ENCODE measurements at regions not wholly inside any gene's neighbourhood (a gene's known extent, or its start where the extent isn't known, plus 50 kb on each side); places are given as distances from the start of the nearest gene placed in this dataset.

DNA sequence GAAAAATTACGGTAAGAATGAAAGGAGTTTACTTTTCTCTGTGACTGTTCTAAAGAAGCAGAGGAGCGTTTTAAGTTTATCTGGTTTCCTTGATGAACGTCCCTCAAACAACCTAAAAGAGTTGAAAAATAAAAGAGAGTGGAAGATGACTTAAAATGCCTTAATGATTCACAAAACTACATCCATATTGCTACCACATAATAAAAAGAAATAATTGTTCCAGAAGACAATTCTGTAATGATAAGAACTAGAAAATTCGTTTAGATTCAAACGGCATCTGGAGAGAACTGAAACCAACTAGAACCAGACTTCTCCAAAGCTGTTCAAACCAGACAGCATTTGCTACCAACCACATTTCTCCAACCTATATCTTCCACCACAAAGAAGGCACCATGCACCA lies 68.1 kb downstream of the TEKT4 start:
- no peak overlapping the region for H2BK5ac ChIP-seq (ENCODE audit: low read depth, low read length, poor library complexity)
- no peak overlapping the region for H3K4me3 ChIP-seq (ENCODE audit: low read depth, low read length)
- no peak overlapping the region for H2AK5ac ChIP-seq (ENCODE audit: low read length)
- no peaks in the 10 kb centered on the region for H3K4me1 ChIP-seq (ENCODE audit: control insufficient read depth in 1 of 2, insufficient read depth in 2 of 2, low read length in 2 of 2)
- no peak overlapping the region for H3K4me2 ChIP-seq (ENCODE audit: low read length)
- no peaks in the 10 kb centered on the region for H3K36me3 ChIP-seq (ENCODE audit: control insufficient read depth in 1 of 2, insufficient read depth in 2 of 2, low read length in 2 of 2)
- no peaks in the 10 kb centered on the region for H3K79me1 ChIP-seq (ENCODE audit: low read length)
- H3K9ac ChIP-seq (ENCODE audit: low read length): no peak overlapping the region
- WGBS (ENCODE audit: extremely low coverage, insufficient coverage, insufficient read length): no CpG with 5 or more reads among the region's 5 CpGs
- no peak overlapping the region for H4K12ac ChIP-seq (ENCODE audit: low read depth, low read length)
- no peak overlapping the region for H4K8ac ChIP-seq (ENCODE audit: low read depth, low read length)
- H3K79me2 ChIP-seq (ENCODE audit: control insufficient read depth, insufficient read depth, low read length, poor library complexity): no peaks in the 10 kb centered on the region
- no peak overlapping the region for H3K27ac ChIP-seq (ENCODE audit: low read depth, low read length)
- H2BK120ac ChIP-seq (ENCODE audit: insufficient read depth, low read length, poor library complexity): no peak overlapping the region
- no peaks in the 10 kb centered on the region for H3K9me3 ChIP-seq (ENCODE audit: insufficient read depth, low read depth, low read length)
- no peak overlapping the region for H2AFZ ChIP-seq (ENCODE audit: insufficient read depth, low read length, poor library complexity)
- no peak overlapping the region for H3K18ac ChIP-seq (ENCODE audit: low read length)
- H3K27me3 ChIP-seq (ENCODE audit: insufficient read depth, low read length): no peaks in the 10 kb centered on the region
- no peak overlapping the region for H2BK12ac ChIP-seq (ENCODE audit: low read length)
- H3K23ac ChIP-seq (ENCODE audit: low read length): no peak overlapping the region
- no peak for DNase-seq
- H4K91ac ChIP-seq (ENCODE audit: low read depth, low read length): no peak overlapping the region
- H3K14ac ChIP-seq (ENCODE audit: low read length): no peak overlapping the region
- H3K4ac ChIP-seq (ENCODE audit: low read depth, low read length): no peak overlapping the region

DNA sequence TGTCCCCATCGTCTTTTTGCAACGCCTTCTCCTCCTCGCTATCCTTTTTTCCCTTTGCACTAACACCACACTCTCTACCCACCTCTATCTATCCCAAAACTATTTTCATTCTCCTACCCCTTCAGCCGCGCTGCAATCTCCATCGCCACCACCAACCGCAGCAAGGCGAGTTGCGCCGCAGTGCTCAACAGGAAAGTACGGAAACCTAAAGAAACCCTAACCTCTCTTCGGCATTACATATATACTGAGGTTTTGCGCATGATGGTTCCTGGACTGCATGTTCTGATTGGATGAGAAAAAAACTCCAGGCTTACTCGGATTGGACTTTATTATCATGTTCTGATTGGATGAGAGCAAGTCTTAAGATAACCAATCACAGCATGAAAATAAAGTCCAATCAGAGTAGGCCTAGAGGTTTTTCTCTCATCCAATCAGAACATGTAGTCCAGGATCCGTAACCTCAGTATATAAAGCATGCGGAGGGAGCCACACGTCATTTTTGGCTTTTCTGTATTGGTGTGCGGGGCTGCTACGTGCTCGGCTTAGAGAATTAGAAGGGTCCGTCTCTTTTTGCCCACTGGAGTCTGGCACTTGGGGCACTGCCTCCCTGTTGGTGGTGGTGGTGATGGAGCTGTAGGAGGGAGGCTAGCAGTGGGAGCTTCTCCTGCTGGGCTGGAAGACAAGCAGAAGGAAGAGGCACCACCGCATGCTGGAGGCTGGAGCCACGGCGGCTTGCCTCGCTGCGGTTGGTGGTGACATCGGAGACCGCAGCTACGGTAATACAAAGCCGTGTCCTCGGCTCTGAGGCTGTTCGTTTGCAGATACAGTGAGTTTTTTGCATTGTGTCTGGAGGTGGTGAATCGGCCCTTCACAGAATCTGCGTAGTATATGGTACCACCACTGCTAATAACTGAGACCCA lies 76.1 kb downstream of the TEKT4 start:
- Histone ChIP-seq H3K79me2 (ENCODE audit: control insufficient read depth, insufficient read depth, low read length, poor library complexity) (no peaks in the 10 kb centered on the region), H2AK5ac (ENCODE audit: low read length) (no peak overlapping the region), H3K4me2 (ENCODE audit: low read length) (no peak overlapping the region), H3K9ac (ENCODE audit: low read length) (no peak overlapping the region), H2AFZ (ENCODE audit: insufficient read depth, low read length, poor library complexity) (no peak overlapping the region), H3K23ac (ENCODE audit: low read length) (no peak overlapping the region), H3K14ac (ENCODE audit: low read length) (no peak overlapping the region), H3K27ac (ENCODE audit: low read depth, low read length) (no peak overlapping the region), H2BK5ac (ENCODE audit: low read depth, low read length, poor library complexity) (no peak overlapping the region), H4K12ac (ENCODE audit: low read depth, low read length) (no peak overlapping the region), H3K4me1 (ENCODE audit: control insufficient read depth in 1 of 2, insufficient read depth in 2 of 2, low read length in 2 of 2) (no peaks in the 10 kb centered on the region), H3K27me3 (ENCODE audit: insufficient read depth, low read length) (no peaks in the 10 kb centered on the region), H3K9me3 (ENCODE audit: insufficient read depth, low read depth, low read length) (peaks cover 7% of the 10 kb centered on the region), H2BK12ac (ENCODE audit: low read length) (no peak overlapping the region), H3K36me3 (ENCODE audit: control insufficient read depth in 1 of 2, insufficient read depth in 2 of 2, low read length in 2 of 2) (no peaks in the 10 kb centered on the region), H4K8ac (ENCODE audit: low read depth, low read length) (no peak overlapping the region), H3K4me3 (ENCODE audit: low read depth, low read length) (no peak overlapping the region), H3K79me1 (ENCODE audit: low read length) (no peaks in the 10 kb centered on the region), H3K18ac (ENCODE audit: low read length) (no peak overlapping the region), H3K4ac (ENCODE audit: low read depth, low read length) (no peak overlapping the region), H4K91ac (ENCODE audit: low read depth, low read length) (no peak overlapping the region), H2BK120ac (ENCODE audit: insufficient read depth, low read length, poor library complexity) (no peak overlapping the region)
- no peak for DNase-seq
- 100% methylated on average over 5 of the region's 34 CpGs for WGBS (ENCODE audit: extremely low coverage, insufficient coverage, insufficient read length)

DNA sequence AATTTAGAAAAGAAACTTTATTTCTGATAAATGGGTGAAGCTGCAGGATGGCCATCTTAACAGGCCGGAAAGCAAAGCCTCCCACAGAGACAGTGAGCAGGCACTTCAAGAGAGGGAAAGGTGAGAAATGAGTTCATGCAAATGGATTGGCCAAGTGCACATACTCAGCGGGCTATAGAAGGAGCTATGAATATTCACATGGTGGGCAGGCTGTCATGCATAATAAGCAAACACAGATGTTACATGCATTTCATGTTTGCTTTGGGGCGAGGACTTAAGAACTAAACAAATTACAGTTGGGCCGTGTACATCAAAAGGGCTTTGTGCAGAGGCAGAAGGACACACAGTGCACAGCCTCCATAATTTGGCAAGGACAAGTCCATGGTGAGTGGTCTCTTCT lies 69.8 kb upstream of the MAL start:
- no peak overlapping the region for H2AK5ac ChIP-seq (ENCODE audit: low read length)

DNA sequence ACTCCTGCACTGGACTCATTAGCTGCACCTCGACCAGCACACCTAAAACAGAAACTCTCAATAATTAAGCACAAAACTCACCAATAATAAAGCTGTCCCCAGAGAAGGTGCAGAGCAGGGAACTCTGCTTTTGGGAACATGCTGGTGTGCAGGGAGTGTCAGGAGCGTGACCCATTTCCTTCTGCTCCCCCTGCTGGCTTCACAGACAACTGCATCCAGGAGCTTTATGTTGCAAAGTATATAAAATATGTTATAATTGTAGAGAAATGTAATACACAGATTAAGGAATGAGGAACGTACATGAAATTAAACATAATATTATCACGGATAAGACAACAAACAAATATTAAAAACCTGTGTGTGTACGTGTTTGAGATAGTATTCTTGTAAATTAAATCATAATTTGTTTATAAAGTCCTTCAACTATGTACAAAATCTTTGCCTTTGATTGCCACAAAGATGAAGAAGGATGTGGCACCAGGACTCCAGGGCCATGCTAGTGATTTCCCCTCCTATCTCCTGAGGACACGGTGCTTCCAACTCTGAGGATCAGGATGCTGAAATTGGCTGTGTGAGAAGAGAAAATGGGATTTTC lies 68.6 kb upstream of the MAL start:
- H4K12ac ChIP-seq (ENCODE audit: low read depth, low read length): no peak overlapping the region
- no peak overlapping the region for H3K23ac ChIP-seq (ENCODE audit: low read length)
- no CpG with 5 or more reads among the region's 6 CpGs for WGBS (ENCODE audit: extremely low coverage, insufficient coverage, insufficient read length)
- no peak overlapping the region for H3K9ac ChIP-seq (ENCODE audit: low read length)
- H3K27me3 ChIP-seq (ENCODE audit: insufficient read depth, low read length): no peaks in the 10 kb centered on the region
- H3K4me3 ChIP-seq (ENCODE audit: low read depth, low read length): no peak overlapping the region
- no peak overlapping the region for H2BK5ac ChIP-seq (ENCODE audit: low read depth, low read length, poor library complexity)
- no peak overlapping the region for H2AFZ ChIP-seq (ENCODE audit: insufficient read depth, low read length, poor library complexity)
- no peak overlapping the region for H4K91ac ChIP-seq (ENCODE audit: low read depth, low read length)
- H3K4ac ChIP-seq (ENCODE audit: low read depth, low read length): no peak overlapping the region
- H3K4me1 ChIP-seq (ENCODE audit: control insufficient read depth in 1 of 2, insufficient read depth in 2 of 2, low read length in 2 of 2): no peaks in the 10 kb centered on the region
- H2BK120ac ChIP-seq (ENCODE audit: insufficient read depth, low read length, poor library complexity): no peak overlapping the region
- no peak overlapping the region for H3K4me2 ChIP-seq (ENCODE audit: low read length)
- H3K79me1 ChIP-seq (ENCODE audit: low read length): no peaks in the 10 kb centered on the region
- no peak overlapping the region for H2BK12ac ChIP-seq (ENCODE audit: low read length)
- peaks cover 7% of the 10 kb centered on the region for H3K9me3 ChIP-seq (ENCODE audit: insufficient read depth, low read depth, low read length)
- H4K8ac ChIP-seq (ENCODE audit: low read depth, low read length): no peak overlapping the region
- H3K18ac ChIP-seq (ENCODE audit: low read length): no peak overlapping the region
- H2AK5ac ChIP-seq (ENCODE audit: low read length): no peak overlapping the region
- H3K14ac ChIP-seq (ENCODE audit: low read length): no peak overlapping the region
- no peaks in the 10 kb centered on the region for H3K36me3 ChIP-seq (ENCODE audit: control insufficient read depth in 1 of 2, insufficient read depth in 2 of 2, low read length in 2 of 2)
- no peaks in the 10 kb centered on the region for H3K79me2 ChIP-seq (ENCODE audit: control insufficient read depth, insufficient read depth, low read length, poor library complexity)
- no peak overlapping the region for H3K27ac ChIP-seq (ENCODE audit: low read depth, low read length)
- peak; percentile 20 to 67 for DNase-seq

More for the DNA sequence above, 69.8 kb upstream of the MAL start:
- Histone ChIP-seq H3K23ac (ENCODE audit: low read length) (no peak overlapping the region), H3K4ac (ENCODE audit: low read depth, low read length) (no peak overlapping the region), H3K36me3 (ENCODE audit: control insufficient read depth in 1 of 2, insufficient read depth in 2 of 2, low read length in 2 of 2) (no peaks in the 10 kb centered on the region), H3K27ac (ENCODE audit: low read depth, low read length) (no peak overlapping the region), H4K12ac (ENCODE audit: low read depth, low read length) (no peak overlapping the region), H3K79me2 (ENCODE audit: control insufficient read depth, insufficient read depth, low read length, poor library complexity) (no peaks in the 10 kb centered on the region), H3K79me1 (ENCODE audit: low read length) (no peaks in the 10 kb centered on the region), H3K9me3 (ENCODE audit: insufficient read depth, low read depth, low read length) (peaks cover 7% of the 10 kb centered on the region), H3K27me3 (ENCODE audit: insufficient read depth, low read length) (no peaks in the 10 kb centered on the region), H2BK5ac (ENCODE audit: low read depth, low read length, poor library complexity) (no peak overlapping the region), H2BK12ac (ENCODE audit: low read length) (no peak overlapping the region), H4K8ac (ENCODE audit: low read depth, low read length) (no peak overlapping the region), H3K4me1 (ENCODE audit: control insufficient read depth in 1 of 2, insufficient read depth in 2 of 2, low read length in 2 of 2) (no peaks in the 10 kb centered on the region), H3K18ac (ENCODE audit: low read length) (no peak overlapping the region), H2BK120ac (ENCODE audit: insufficient read depth, low read length, poor library complexity) (no peak overlapping the region), H4K91ac (ENCODE audit: low read depth, low read length) (no peak overlapping the region), H3K14ac (ENCODE audit: low read length) (no peak overlapping the region), H3K9ac (ENCODE audit: low read length) (no peak overlapping the region), H2AFZ (ENCODE audit: insufficient read depth, low read length, poor library complexity) (no peak overlapping the region), H3K4me3 (ENCODE audit: low read depth, low read length) (no peak overlapping the region), H3K4me2 (ENCODE audit: low read length) (no peak overlapping the region)
- no peak for DNase-seq
- no CpG with 5 or more reads among the region's 4 CpGs for WGBS (ENCODE audit: extremely low coverage, insufficient coverage, insufficient read length)

Measured in trophoblast cell (in vitro differentiated cells and primary cell).